ENCODE measurements at regions not wholly inside any gene's neighbourhood (a gene's known extent, or its start where the extent isn't known, plus 50 kb on each side); places are given as distances from the start of the nearest gene placed in this dataset.

GRCh38 chrX:150258463-150259430, 104.4 kb upstream of the MAMLD1 start:
- Histone ChIP-seq H3K36me3 (ENCODE audit: control insufficient read depth in 2 of 2, insufficient read depth in 2 of 2, low read length in 1 of 2) (no peaks in the 10 kb centered on the region), H3K4me1 (ENCODE audit: control insufficient read depth, insufficient read depth, low read length) (no peaks in the 10 kb centered on the region), H3K9ac (ENCODE audit: control insufficient read depth, insufficient read depth, low read length) (no peak overlapping the region), H3K27me3 (replicated peaks in 1 of 2; ENCODE audit: control insufficient read depth in 2 of 2, insufficient read depth in 2 of 2, low read length in 1 of 2) (peaks cover 0 to 4% of the 10 kb centered on the region in 2 experiments; a peak in 2 of 4 replicates), H3K4me2 (ENCODE audit: control insufficient read depth, insufficient read depth) (no peak overlapping the region), H3K27ac (ENCODE audit: control insufficient read depth, insufficient read depth) (no peak overlapping the region), H3K9me3 (replicated peaks; ENCODE audit: control insufficient read depth, insufficient read depth, low read length) (no peaks in the 10 kb centered on the region), H3K79me2 (ENCODE audit: control insufficient read depth, insufficient read depth, low read length) (no peaks in the 10 kb centered on the region), H3K4me3 (no peak overlapping the region), H2AFZ (ENCODE audit: control insufficient read depth, low read depth, low read length) (no peak overlapping the region), H4K20me1 (ENCODE audit: control insufficient read depth, insufficient read depth) (no peaks in the 10 kb centered on the region)
- POLR2A ChIA-PET: interaction anchor here (0.6 kb wide), 1 partner anchor 11 kb away, joined by 3 read pairs; no protein-coding TSS in a partner anchor
- RAD21 ChIA-PET (ENCODE audit: unreplicated experiment): no interaction called here
- BruUV-seq (replicated peaks): no TSS peak
- TF ChIP-seq SMAD5 (IDR thresholded peaks at IDR 0.05; ENCODE audit: low read depth) (no peak), MTA3 (IDR thresholded peaks at IDR 0.05; ENCODE audit: borderline replicate concordance, low read length) (no peak), TCF3 (IDR thresholded peaks at IDR 0.05; ENCODE audit: borderline replicate concordance, insufficient read depth, low read depth, low read length) (no peak), SMAD1 (IDR thresholded peaks at IDR 0.05; ENCODE audit: low read depth, partially characterized antibody) (no peak), ZNF592 (IDR thresholded peaks at IDR 0.05) (no peak), TAF1 (IDR thresholded peaks at IDR 0.05; ENCODE audit: borderline replicate concordance, low read depth, low read length) (no peak)
- SMC1A ChIA-PET (ENCODE audit: uncharacterized antibody, unreplicated experiment): no interaction called here
- no peak for DNase-seq (ENCODE audit: low read depth, low spot score)
- intact Hi-C loops (cut with micrococcal nuclease; ENCODE audit: unreplicated experiment): no loop called here
- in situ Hi-C loops (cut with MboI): no loop called here
- 32% methylated on average over 11 of the region's 11 CpGs for WGBS (ENCODE audit: insufficient coverage, insufficient replicate concordance, low lambda C conversion rate, missing lambda C conversion rate)
- CTCF ChIA-PET: no interaction called here
- no peak for FAIRE-seq
- no peak for ATAC-seq
